Fibroblast of lung (primary cell): ENCODE measurements at regions not wholly inside any gene's neighbourhood (a gene's known extent, or its start where the extent isn't known, plus 50 kb on each side); places are given as distances from the start of the nearest gene placed in this dataset.

ENCODE experiments used
- CTCF ChIP-seq, 2 donors: IDR thresholded peaks in 1 of 2; conservative IDR thresholded peaks in 1 of 2; 1 replicate in 1 of 2; 2 replicates in 1 of 2; pipeline ENCODE4 v1.5.1; 2011 to 2012; ENCODE audit warnings: low read length in 2 of 2, control low read depth in 1 of 2, inconsistent platforms in 1 of 2, low read depth in 1 of 2, mild to moderate bottlenecking in 1 of 2
- EZH2 ChIP-seq: IDR thresholded peaks from 2 replicates; pipeline ENCODE4 v1.5.1; 2012; ENCODE audit warnings: low read length, control low read depth, mild to moderate bottlenecking; ENCODE audit errors: missing control alignments

DNA sequence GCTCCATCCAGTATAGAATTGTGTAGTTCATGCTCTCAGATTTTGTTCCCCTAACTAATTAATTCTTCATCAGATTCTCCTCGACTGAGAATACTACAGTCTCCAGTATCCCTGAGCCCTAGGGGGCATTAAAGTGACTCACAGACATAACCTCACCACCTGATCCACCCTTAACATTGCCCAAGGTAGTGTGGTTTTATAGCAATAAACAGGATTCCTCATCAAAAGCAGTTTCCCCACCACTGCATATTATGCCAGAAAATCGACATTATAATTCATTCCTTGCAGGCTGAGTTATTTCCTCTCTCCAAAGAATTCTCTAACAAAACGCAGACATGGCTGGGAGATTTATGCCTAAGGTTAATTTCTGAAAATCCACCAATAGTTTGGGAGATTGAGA, 1402.5 kb upstream of the CELF2 start:
- TF ChIP-seq CTCF (conservative IDR thresholded peaks at IDR 0.05 in 1 of 2, IDR thresholded peaks at IDR 0.05 in 1 of 2; ENCODE audit: low read depth in 1 of 2, low read length in 2 of 2) (no peak), EZH2 (no peak)
